Activated CD8-positive, alpha-beta memory T cell treated with anti-CD3 and anti-CD28 coated beads for 36 hours (primary cell): ENCODE measurements at regions not wholly inside any gene's neighbourhood (a gene's known extent, or its start where the extent isn't known, plus 50 kb on each side); places are given as distances from the start of the nearest gene placed in this dataset.
"Not testable (repeated sequence)": the region's sequence is repeated elsewhere in the genome, so short reads cannot be mapped to it uniquely, and the experiment has no call there.

Source experiments
- CTCF ChIA-PET: fragments of 350-600 bp; sonication (Branson Sonifier 250); formaldehyde crosslinking; loops from one replicate; lab custom pipeline; 2021; ENCODE audit warnings: antibody characterized with exemption; lab: Charles Lee
- POLR2A ChIA-PET: fragments of 350-600 bp; sonication (Branson Sonifier 250); formaldehyde crosslinking; loops from one replicate; lab custom pipeline; 2021; ENCODE audit warnings: antibody characterized with exemption; lab: Charles Lee

GRCh38 chr3:185995352-185995751 is 57.5 kb upstream of the TRA2B start:
- ChIA-PET POLR2A (no interaction called here), CTCF (interaction anchor here (1.0 kb wide), 1 partner anchor 12 kb away, joined by 5 read pairs; no protein-coding TSS in a partner anchor)

GRCh38 chr3:185992831-185993374 is 55.1 kb upstream of the TRA2B start:
- ChIA-PET CTCF (no interaction called here), POLR2A (no interaction called here)

GRCh38 chr3:185990995-185991394 is 53.2 kb upstream of the TRA2B start:
- CTCF ChIA-PET, POLR2A ChIA-PET: not testable (repeated sequence)

GRCh38 chr3:185989511-185989910 is 51.7 kb upstream of the TRA2B start:
- ChIA-PET CTCF (interaction anchor here (0.6 to 1.4 kb wide), 2 partner anchors 16 to 46 kb away, joined by 3 read pairs; no protein-coding TSS in a partner anchor), POLR2A (no interaction called here)

- POLR2A ChIA-PET, result no interaction called here
- CTCF ChIA-PET, result interaction anchor here (0.6 to 1.4 kb wide), 2 partner anchors 45 to 580 kb away, joined by 3 to 4 read pairs; no protein-coding TSS in a partner anchor
These were observed 51.0 kb upstream of the TRA2B start for GRCh38 chr3:185988816-185989175.

GRCh38 chr3:185988080-185988815 is 50.4 kb upstream of the TRA2B start:
- CTCF ChIA-PET, result interaction anchor here (0.6 to 1.4 kb wide), 3 partner anchors 45 to 581 kb away, joined by 3 to 4 read pairs (median 3); no protein-coding TSS in a partner anchor
- POLR2A ChIA-PET, result no interaction called here
